ENCODE measurements at regions not wholly inside any gene's neighbourhood (a gene's known extent, or its start where the extent isn't known, plus 50 kb on each side); places are given as distances from the start of the nearest gene placed in this dataset.

DNA sequence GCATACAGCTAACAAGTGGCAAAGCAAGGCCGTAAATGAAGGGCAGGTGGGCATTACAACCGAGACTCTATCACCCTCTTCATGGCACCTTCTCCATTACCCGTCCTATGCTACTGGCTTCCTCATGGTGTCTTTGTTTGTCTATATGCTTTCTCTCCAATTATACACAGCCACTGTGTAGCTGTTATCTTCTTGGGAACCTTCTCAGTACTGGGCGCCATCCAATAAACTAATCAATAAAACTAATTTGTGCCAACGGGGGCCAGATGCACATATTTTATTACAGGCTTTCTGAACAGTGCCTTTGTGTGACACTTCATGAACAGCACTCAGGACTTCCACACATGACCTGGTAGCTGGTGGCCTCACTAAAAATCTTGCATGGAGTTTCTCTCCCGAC is 149.8 kb upstream of the PCSK2 start:
- TF ChIP-seq, protein P1, sequence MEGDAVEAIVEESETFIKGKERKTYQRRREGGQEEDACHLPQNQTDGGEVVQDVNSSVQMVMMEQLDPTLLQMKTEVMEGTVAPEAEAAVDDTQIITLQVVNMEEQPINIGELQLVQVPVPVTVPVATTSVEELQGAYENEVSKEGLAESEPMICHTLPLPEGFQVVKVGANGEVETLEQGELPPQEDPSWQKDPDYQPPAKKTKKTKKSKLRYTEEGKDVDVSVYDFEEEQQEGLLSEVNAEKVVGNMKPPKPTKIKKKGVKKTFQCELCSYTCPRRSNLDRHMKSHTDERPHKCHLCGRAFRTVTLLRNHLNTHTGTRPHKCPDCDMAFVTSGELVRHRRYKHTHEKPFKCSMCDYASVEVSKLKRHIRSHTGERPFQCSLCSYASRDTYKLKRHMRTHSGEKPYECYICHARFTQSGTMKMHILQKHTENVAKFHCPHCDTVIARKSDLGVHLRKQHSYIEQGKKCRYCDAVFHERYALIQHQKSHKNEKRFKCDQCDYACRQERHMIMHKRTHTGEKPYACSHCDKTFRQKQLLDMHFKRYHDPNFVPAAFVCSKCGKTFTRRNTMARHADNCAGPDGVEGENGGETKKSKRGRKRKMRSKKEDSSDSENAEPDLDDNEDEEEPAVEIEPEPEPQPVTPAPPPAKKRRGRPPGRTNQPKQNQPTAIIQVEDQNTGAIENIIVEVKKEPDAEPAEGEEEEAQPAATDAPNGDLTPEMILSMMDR (IDR thresholded peaks at IDR 0.05; ENCODE audit: borderline replicate concordance, extremely low read depth, low read length, poor library complexity, severe bottlenecking), result no peak
- TF ChIP-seq EZH2 (IDR thresholded peaks at IDR 0.05; ENCODE audit: borderline replicate concordance, low read depth, low read length, severe bottlenecking), result no peak

Measured in DND-41 (cell line).